Tibial nerve (tissue), 4 donors: ENCODE measurements at regions not wholly inside any gene's neighbourhood (a gene's known extent, or its start where the extent isn't known, plus 50 kb on each side); places are given as distances from the start of the nearest gene placed in this dataset.

Experiments used
- DNase-seq, 2 donors: peaks; one replicate each; pipeline ENCODE4 v3.0.0-alpha.2; 2019; ENCODE audit warnings: low spot score in 2 of 2
- H3K27ac ChIP-seq, 4 donors: fragments of 200-600 bp; sonication (generic) in 3 of 4; one replicate each; pipeline ENCODE4 v1.5.1; 2017 to 2019; ENCODE audit warnings: mild to moderate bottlenecking in 1 of 4
- H3K27me3 ChIP-seq, 2 donors: fragments of 200-600 bp; sonication (generic) in 1 of 2; one replicate each; pipeline versions ENCODE4 v1.5.1 to v1.6.0; 2017 to 2019
- H3K36me3 ChIP-seq, 3 donors: fragments of 200-600 bp; sonication (generic); one replicate each; pipeline ENCODE4 v1.5.1; 2018 to 2019
- H3K4me1 ChIP-seq, 4 donors: fragments of 200-600 bp; sonication (generic) in 3 of 4; one replicate each; pipeline ENCODE4 v1.5.1; 2017 to 2019
- H3K4me3 ChIP-seq, 4 donors: fragments of 200-600 bp; sonication (generic) in 3 of 4; one replicate each; pipeline ENCODE4 v1.5.1; 2017 to 2019; ENCODE audit warnings: mild to moderate bottlenecking in 1 of 4, moderate library complexity in 1 of 4
- H3K9me3 ChIP-seq, 4 donors: fragments of 200-600 bp; sonication (generic) in 3 of 4; one replicate each; pipeline ENCODE4 v1.5.1; 2017 to 2019
- CTCF ChIP-seq, 5 experiments: fragments of 200-600 bp in 3 of 5; fragments of 450-650 bp in 2 of 5; sonication (generic) in 3 of 5; IDR thresholded peaks; one replicate each; pipeline ENCODE4 v1.5.1; 2016 to 2019; ENCODE audit warnings: antibody characterized with exemption in 5 of 5, mild to moderate bottlenecking in 3 of 5, moderate library complexity in 2 of 5
- EP300 ChIP-seq, 2 donors: sonication (generic); formaldehyde crosslinking; IDR thresholded peaks; one replicate each; pipeline ENCODE4 v1.6.1; 2017; ENCODE audit warnings: antibody characterized with exemption in 2 of 2, mild to moderate bottlenecking in 1 of 2
- POLR2A ChIP-seq, 2 donors: fragments of 450-650 bp; IDR thresholded peaks; one replicate each; pipeline ENCODE4 v1.6.1; 2017; ENCODE audit warnings: antibody characterized with exemption in 2 of 2, mild to moderate bottlenecking in 2 of 2, moderate library complexity in 2 of 2
- WGBS, 2 donors: methylation state at CpG; one replicate each; pipeline ENCODE4 v1.1.5; 2018; 5-methylcytosine and 5-hydroxymethylcytosine counted together

- TF ChIP-seq CTCF (IDR thresholded peaks at IDR 0.05) (no peak), EP300 (IDR thresholded peaks at IDR 0.05) (no peak), POLR2A (IDR thresholded peaks at IDR 0.05) (no peak)
- WGBS, 2 donors, result 66 to 81% methylated on average over 2 of the region's 2 CpGs
- Histone ChIP-seq H3K27ac (no peak overlapping the region), H3K27me3 (no peaks in the 10 kb centered on the region), H3K4me3 (no peak overlapping the region), H3K9me3 (no peaks in the 10 kb centered on the region), H3K4me1 (no peaks in the 10 kb centered on the region), H3K36me3 (no peaks in the 10 kb centered on the region)
- no peak for DNase-seq
Measured at GRCh38 chr5:60141119-60141518, 247.6 kb upstream of the PDE4D start.

DNA sequence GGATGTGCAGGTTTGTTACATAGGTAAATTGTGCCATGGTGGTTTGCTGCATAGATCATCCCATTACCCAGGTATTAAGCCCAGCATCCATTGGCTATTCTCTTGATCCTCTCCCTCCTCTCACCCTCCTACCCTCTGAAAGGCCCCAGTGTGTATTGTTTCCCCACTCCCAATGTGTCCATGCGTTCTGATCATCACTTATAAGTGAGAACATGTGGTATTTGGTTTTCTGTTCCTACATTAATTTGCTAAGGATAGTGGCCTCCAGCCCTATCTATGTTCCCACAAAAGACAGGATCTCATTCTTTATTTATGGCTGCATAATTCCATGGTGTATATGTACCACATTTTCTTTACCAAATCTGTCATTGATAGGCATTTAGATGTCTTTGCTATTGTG, 243.3 kb upstream of the PDE4D start:
- no peak for DNase-seq
- Histone ChIP-seq H3K4me1 (no peaks in the 10 kb centered on the region), H3K27me3 (no peaks in the 10 kb centered on the region), H3K27ac (no peak overlapping the region), H3K4me3 (no peak overlapping the region), H3K36me3 (no peaks in the 10 kb centered on the region), H3K9me3 (no peaks in the 10 kb centered on the region)
- no peak for TF ChIP-seq EP300 (IDR thresholded peaks at IDR 0.05)
- no peak for TF ChIP-seq POLR2A (IDR thresholded peaks at IDR 0.05)
- TF ChIP-seq CTCF (IDR thresholded peaks at IDR 0.05), result no peak
- WGBS, 2 donors, result 0 to 41% methylated on average over 1 of the region's 1 CpG

- no peak for DNase-seq
- TF ChIP-seq EP300 (IDR thresholded peaks at IDR 0.05) (no peak), POLR2A (IDR thresholded peaks at IDR 0.05) (no peak), CTCF (IDR thresholded peaks at IDR 0.05) (no peak)
- WGBS, 2 donors, result 96 to 97% methylated on average over 1 of the region's 1 CpG
- no peaks in the 10 kb centered on the region for H3K27me3 ChIP-seq
- H3K36me3 ChIP-seq, result no peaks in the 10 kb centered on the region
- peaks cover 0 to 3% (median 0%) of the 10 kb centered on the region in 4 donors for H3K9me3 ChIP-seq
- no peak overlapping the region for H3K4me3 ChIP-seq
- H3K27ac ChIP-seq, result no peak overlapping the region
- no peaks in the 10 kb centered on the region for H3K4me1 ChIP-seq
Measured at GRCh38 chr5:60131504-60131903, 238.0 kb upstream of the PDE4D start.

DNA sequence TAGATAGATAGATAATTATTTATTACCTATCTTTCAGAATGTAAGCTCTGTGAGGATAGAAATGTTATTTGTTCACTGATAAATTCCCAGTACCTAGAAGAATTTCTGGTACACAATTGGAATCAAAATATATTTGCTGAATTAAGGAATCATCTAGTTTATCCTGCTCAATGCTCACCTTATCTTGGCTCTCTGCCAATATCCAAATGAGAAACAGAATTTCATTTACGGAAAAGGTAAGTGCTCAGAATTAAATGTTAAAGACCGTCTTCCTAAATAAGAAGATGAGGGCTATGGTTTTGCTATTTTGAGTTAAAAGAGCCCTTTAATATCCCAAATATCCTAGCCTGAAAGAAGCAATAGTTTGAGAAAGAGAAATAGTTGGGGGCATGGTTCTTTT, 232.1 kb upstream of the PDE4D start:
- TF ChIP-seq CTCF (IDR thresholded peaks at IDR 0.05) (no peak), POLR2A (IDR thresholded peaks at IDR 0.05) (no peak)
- Histone ChIP-seq H3K4me3 (no peak overlapping the region), H3K9me3 (no peaks in the 10 kb centered on the region), H3K27me3 (no peaks in the 10 kb centered on the region), H3K27ac (no peak overlapping the region), H3K36me3 (no peaks in the 10 kb centered on the region), H3K4me1 (no peaks in the 10 kb centered on the region)
- WGBS, 2 donors, result 79 to 86% methylated on average over 2 of the region's 2 CpGs
- no peak for DNase-seq

DNA sequence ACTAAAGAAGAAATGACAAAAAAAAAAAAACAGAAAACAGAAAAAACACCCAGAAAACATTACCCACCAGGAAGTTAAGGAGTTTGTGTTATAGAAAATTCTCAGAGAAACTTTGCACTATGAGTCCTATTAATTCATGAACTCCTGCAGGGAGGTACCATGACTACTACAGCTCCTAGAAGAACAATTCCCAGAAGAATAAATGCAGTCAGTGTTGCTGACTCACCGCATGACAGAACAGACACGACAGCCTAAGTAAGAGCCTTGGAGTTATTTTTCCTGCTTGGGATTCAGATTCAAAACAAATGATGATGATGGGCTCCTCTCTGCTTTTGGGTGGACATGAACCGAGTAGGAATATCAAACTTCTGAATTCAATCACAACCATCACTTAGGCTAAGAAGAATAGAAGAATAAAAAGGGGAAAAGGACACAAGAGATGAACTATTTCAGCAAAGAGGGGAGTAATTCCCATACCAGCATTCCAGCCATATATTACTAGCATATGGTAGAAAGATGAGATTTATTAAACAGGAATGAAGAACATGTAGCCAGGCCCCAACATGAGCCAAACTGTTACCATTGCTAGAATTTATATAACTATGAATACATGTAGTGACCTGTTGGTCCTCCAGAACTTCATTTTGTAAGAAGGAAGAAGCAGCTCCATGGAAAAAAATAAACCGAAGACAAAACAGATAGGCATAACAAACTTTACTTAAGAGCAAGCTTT, 209.6 kb upstream of the PDE4D start:
- no peak overlapping the region for H3K27ac ChIP-seq
- H3K4me1 ChIP-seq, result no peaks in the 10 kb centered on the region
- no peak for DNase-seq
- no peak for TF ChIP-seq EP300 (IDR thresholded peaks at IDR 0.05)
- no peak for TF ChIP-seq POLR2A (IDR thresholded peaks at IDR 0.05)
- no peak for TF ChIP-seq CTCF (IDR thresholded peaks at IDR 0.05)
- no peaks in the 10 kb centered on the region for H3K9me3 ChIP-seq
- H3K27me3 ChIP-seq, result no peaks in the 10 kb centered on the region
- no peak overlapping the region for H3K4me3 ChIP-seq
- 71 to 75% methylated on average over 4 of the region's 4 CpGs for whole genome bisulfite sequencing, 2 donors
- H3K36me3 ChIP-seq, result no peaks in the 10 kb centered on the region
